ENCODE measurements at regions not wholly inside any gene's neighbourhood (a gene's known extent, or its start where the extent isn't known, plus 50 kb on each side); places are given as distances from the start of the nearest gene placed in this dataset.
"Not testable (repeated sequence)": the region's sequence is repeated elsewhere in the genome, so short reads cannot be mapped to it uniquely, and the experiment has no call there.

DNA sequence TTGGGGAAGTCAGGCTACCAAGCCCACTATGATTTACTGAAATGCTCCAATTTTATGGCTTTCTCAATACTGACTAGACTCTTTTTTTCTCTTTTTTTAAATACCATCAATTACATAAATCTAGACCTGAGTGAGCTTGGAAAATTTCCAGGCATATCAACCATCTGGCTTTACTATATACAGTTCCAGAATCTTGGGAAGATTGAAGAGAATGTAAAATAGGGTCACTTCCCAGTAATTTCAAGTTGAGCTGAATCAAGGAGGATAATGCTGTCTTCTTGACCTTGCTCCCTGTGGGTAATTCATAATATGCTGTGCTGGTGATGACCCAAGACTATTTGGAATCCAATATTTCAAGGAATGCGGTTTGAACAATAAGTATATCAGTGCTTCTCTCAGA lies 108.1 kb downstream of the MAP3K21 start:
- no peak for DNase-seq

GRCh38 chr1:233439721-233440120 lies 112.2 kb downstream of the MAP3K21 start:
- DNase-seq, result no peak

GRCh38 chr1:233440951-233441401 lies 113.5 kb downstream of the MAP3K21 start:
- DNase-seq, result peak; percentile 47

DNA sequence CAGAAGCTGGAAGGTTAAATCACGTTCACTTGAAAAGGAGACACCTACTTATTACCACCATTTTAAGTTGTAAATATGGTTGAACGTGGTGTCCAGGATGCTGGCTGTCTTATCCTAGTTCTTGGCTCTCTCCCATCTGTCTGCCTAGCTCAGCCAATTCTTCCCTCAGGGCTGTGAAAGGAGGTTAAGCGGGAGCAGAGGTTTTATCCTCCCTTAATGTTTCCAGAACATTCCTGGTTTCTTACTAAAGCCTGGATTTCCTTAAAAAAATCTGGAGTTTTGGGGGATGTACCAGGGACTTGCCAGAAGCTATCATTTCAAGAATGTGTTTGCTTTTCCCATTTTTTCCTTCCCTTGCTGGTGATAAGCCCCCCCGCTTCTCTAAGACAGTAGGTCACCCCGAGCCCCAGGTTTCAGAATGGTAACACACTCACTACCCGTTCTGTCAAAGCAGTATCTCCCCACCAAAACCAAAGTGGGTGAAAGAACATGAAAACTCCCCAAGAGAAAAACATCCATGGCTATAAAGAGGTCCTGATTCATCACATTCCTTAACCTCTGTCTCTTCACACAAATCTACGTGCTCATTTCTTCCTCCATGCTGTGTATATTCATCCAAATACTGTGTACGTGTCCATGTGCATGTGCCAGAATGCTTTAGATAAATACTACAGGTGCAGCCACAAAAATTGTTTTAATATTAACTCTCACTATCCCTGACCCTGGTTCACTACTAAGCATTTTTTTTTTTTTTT lies 114.7 kb downstream of the MAP3K21 start:
- DNase-seq, result no peak

- no peak for DNase-seq
Observed at GRCh38 chr1:233443040-233443760, 115.7 kb downstream of the MAP3K21 start.

DNA sequence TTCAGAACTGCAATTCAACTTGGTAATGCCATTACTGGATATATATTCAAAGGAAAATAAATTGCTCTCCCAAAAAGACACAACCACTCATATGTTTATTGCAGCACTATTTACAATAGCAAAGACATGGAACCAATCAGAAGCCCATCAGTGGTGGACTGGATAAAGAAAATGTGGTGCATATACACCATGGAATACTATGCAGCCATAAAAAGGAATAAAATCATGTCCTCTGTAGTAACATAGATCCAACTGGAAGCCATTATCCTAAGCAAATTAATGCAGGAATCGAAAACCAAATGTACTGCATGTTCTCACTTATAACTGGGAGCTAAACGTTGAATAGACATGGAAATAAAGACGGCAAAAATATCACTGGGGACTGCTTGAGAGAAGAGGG lies 117.0 kb downstream of the MAP3K21 start:
- DNase-seq, result no peak

DNA sequence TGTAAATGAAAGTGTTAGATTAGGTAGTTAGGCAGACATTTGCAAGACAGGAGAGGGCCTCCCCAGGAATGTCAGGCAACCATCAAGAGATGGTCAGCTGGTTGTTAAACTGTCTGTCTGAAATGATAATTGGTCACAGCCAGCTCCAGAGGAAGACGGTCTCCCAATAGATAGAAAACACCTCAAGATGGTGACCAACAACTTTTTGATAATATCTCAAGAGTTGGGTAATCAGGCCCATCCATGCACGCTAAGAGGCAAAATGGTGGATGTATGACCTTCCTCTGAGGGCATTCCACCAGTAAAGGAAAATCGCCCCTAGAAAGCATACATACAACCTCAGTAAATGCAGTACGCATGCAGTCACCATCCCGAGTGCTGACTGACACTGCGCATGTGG lies 118.2 kb downstream of the MAP3K21 start:
- DNase-seq, result no peak

- no peak for DNase-seq
Observed at GRCh38 chr1:233446935-233447334, 119.4 kb downstream of the MAP3K21 start.

DNA sequence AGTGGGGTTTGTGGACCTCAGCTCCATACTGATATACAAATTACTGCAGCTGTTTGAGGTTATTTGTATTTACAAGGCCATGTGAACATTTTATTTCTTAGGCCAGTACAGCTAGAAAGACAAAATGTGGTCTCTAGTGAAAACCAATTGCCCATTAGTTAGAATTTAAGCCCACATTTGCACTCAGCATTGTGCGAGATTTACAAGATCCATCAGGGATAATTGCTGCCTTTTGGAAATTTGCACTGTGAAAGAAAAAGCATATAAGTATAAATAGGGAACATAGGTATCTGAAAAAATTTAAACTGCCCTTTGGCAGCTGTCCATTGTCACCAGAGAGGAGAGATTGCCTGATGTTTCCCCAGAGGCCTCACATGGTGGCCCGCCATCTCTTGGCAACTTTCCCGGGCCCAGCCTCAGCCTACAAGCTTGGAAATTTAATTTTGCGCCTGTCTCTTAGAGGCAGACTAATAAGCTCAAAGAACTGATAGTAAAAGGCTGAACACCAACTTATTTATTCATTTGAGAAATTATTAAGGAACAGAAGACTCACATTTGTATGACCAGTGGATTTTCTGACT lies 120.7 kb downstream of the MAP3K21 start:
- no peak for DNase-seq

DNA sequence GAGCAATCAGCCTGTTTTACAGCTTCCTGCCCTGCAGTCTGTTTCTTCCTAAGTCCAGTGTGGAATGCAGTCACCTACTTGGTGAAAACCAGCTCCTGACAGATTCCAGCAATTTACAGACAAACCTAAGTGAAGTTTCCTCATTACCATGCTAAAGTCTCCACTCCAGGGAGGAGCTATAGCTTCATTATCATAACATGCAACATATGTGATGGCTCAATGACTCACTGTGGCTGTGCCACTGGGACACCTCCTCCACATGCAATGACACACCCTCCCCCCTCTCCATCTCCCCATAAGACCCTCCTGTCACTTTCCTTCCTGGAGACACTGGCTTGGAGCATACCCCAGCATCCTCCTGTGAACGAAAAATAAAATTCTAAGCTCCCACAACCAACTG lies 125.2 kb downstream of the MAP3K21 start:
- no peak for DNase-seq

DNA sequence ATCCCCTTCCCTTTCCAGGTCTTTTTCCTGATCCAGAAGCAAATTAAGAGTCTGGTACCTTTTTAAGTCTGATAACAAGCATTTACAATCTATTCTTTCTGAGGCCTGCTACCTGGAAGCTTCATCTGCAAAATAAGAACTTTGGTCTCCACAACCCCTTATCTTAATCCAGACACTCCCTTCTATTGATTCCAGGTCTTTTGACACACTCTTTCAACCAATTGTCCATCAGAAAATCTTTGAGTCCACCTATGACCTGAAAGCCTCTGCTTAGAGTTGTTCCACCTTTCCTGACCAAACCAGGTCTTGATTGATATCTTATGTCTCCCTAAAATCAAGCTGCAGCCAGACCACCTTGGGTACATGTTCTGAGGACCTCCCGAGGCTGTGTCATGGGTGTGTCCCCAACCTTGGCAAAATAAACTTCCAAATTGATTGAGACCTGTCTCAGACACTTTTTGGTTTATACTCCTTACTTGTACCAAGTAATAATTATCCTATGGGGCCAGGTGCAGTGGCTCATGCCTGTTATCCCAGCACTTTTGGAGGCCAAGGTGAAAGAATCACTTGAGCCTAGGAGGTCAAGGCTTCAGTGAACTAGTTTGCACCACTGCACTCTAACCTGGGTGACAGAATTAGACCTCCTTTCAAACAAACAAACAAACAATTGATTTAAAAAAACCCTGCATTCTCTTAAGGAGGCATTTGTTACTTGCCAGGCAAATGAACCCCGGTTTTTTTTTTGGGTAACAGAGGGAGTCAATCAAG lies 126.1 kb downstream of the MAP3K21 start:
- DNase-seq, result no peak

- DNase-seq, result no peak
Observed at GRCh38 chr1:233459470-233459945, 132.0 kb downstream of the MAP3K21 start.

- DNase-seq, result no peak
Observed at GRCh38 chr1:233459968-233460367, 132.4 kb downstream of the MAP3K21 start.

DNA sequence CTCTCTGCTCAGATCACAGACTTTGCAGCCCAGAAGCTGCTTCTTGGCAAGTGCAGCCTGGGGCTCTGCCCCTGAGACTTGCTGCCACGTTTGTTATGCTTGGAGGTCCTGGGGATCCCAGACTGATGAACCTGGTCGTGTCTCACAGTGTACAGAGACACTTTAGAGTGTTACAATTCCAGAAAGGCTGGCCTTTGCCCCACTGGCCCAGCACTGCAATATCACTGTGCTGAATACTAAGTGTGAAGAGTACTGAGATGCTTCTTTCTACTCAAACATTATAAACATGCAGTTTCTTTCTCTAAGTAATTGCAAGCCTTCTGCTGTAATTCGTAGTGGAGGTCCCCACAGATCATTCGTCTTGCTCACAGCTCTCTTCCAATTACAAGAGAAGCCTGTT lies 133.2 kb downstream of the MAP3K21 start:
- DNase-seq, result no peak

DNA sequence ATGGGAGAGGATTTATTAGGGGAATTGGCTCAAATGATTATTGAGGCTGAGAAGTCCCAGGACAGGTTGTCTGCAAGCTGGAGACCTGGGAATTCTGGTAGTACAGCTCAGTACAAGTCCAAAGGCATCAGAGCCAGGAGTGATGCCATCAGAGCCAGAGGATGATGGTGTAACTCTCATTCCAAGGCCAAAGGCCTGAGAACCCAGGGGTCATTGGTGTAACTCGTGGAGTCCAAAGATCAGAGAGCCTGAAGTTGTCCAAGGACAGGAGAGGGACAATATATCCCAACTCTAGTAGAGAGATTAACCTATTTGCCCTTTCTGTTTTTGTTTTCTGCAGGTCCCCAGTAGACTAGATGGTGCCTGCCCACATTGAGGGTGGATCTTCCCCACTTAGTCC lies 134.3 kb downstream of the MAP3K21 start:
- DNase-seq, result no peak

DNA sequence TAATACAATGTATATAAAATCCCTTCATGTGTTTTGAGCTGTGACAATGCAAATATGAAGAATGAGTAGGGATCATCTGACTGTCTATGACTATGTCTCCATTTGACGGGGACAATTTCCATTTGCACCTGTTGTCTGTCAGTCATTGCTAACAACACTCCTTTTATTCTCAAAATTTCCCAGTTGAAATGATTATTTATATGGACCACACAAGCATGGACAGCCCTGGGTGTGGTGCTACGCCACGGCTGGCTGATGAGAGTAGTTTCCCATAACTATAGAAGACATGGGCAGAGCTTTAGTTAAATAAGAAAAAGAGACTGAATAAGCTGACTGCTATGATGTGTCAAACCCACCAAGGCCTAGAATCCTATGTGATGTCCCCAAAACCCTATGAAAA lies 135.8 kb downstream of the MAP3K21 start:
- DNase-seq, result no peak

DNA sequence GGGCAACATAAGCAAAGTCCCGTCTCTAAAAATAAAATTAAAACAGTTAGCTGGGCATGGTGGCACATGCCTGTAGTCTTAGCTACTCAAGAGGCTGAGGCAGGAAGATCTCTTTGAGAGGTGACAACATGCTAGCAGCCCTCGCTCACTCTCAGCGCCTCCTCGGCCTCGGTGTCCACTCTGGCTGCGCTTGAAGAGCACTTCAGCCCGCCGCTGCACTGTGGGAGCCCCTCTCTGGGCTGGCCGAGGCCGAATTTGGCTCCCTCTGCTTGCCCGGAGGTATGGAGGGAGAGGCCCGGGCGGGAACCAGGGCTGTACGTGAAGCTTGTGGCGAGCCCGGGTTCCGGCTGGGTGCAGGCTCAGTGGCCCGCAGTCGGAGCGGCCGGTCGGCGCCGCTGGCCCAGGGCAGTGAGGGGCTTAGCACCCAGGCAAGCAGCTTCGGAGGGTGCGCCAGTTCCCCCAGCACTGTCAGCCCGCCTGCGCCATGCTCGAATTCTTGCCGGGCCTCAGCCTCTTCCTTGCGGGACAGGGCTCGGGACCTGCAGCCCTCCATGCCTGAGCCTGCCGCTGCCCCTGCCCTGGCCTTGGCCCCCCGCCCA lies 138.3 kb downstream of the MAP3K21 start:
- no peak for DNase-seq

- DNase-seq, result no peak
Observed at GRCh38 chr1:233470741-233471499, 143.0 kb upstream of the KCNK1 start.

GRCh38 chr1:233471851-233472250 lies 142.1 kb upstream of the KCNK1 start:
- DNase-seq, result not testable (repeated sequence)

DNA sequence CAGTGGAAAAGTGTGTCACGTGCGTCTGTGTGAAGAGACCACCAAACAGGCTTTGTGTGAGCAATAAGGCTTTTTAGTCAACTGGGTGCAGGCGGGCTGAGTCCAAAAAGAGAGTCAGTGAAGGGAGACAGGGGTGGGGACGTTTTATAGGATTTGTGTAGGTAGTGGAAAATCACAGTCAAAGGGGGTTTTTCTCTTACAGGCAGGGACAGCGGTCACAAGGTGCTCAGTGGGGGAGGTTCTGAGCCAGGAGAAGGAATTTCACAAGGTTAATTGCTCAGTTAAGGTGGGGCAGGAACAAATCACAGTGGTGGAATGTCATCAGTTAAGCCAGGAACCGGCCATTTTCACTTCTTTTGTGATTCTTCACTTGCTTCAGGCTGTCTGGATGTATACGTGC lies 141.1 kb upstream of the KCNK1 start:
- not testable (repeated sequence) for DNase-seq

DNA sequence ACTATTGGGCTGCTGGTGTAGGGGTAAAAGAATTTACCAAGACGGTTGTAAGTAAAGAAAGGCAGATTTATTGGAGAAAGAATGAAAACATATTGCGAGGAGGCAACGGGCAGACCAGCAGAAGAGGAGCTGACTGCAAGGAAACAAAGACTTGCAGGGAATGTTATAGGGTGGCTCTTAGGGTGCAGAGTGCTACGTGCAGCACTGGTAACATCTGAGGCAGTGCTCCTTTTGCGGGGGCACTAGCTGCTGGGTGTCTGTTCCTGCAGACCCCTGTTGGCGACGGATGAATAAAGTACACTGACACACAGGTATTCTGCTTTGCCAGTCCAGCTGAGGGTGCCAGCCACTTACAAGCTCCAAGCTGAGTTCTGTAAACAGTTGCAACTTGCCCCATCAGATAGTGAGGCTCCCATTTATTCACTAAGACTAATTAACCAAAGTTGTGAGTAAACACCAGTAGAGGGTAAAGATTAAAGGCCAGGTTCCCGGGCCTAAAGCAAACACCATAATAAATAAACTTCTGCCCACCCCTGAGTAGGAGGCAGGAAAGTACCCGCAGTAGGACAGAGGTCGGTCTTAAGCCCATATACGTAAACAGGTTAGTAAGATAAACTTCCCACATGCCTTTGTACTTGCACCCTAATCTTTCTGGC lies 140.2 kb upstream of the KCNK1 start:
- DNase-seq, result no peak
